GM18951 (cell line): ENCODE measurements at regions not wholly inside any gene's neighbourhood (a gene's known extent, or its start where the extent isn't known, plus 50 kb on each side); places are given as distances from the start of the nearest gene placed in this dataset.

Experiments used
- POLR2A ChIP-seq: IDR thresholded peaks from 4 replicates; pipeline ENCODE4 v1.6.1; 2011; ENCODE audit warnings: mild to moderate bottlenecking; ENCODE audit not compliant: insufficient read length, insufficient read depth; ENCODE audit errors: extremely low read depth
- in situ Hi-C: fragments of 300-500 bp; cut with MboI; formaldehyde crosslinking; loops from one replicate; pipeline ENCODE4 v1.12.0; 2022; ENCODE audit warnings: low sequenced_read_pairs, mixed read lengths, inconsistent platforms; ENCODE audit not compliant: unreplicated experiment

DNA sequence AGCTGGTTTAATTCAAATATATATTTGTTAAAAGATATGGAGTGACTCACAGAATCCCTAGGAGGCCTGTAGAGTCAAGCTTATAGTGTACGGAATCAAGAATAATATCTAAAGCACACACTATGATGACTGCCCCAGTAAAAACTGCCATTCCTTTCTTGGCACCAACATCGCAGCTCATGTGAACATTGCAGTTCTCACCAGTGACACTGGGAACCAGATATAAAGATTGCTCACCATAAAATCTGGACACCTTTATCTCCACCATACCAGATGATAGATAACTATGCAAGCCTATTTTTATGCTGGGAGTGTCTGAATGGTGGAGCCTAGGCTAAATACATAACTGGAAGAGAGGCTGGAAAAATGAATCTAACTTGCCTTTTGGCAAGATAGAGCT is 463.9 kb upstream of the TBX3 start:
- no peak for TF ChIP-seq POLR2A
- in situ Hi-C loops: no loop called here

- TF ChIP-seq POLR2A: no peak
Observed at GRCh38 chr12:115146453-115146852, 462.5 kb upstream of the TBX3 start.

DNA sequence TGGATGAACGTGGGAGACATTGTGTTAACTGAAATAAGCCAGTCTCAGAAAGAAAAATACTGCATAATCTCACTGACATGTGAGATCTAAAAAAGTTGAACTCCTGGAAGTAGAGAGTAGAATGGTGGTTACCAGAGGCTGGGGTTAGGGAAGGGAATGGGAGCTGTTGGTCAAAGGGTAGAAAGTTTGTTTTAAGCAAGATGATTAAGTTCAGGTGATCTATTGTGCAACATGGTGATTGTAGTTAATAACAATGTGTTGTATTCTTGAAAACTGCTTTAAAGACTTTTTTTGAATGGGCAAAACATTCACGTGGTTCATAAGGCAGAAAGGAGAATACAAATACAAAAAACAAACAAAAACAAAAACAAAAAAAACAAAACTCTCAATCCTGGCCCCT is 460.4 kb upstream of the TBX3 start:
- no peak for TF ChIP-seq POLR2A
- in situ Hi-C loops: no loop called here

More at GRCh38 chr12:115146453-115146852, 462.5 kb upstream of the TBX3 start:
- in situ Hi-C loops: no loop called here

GRCh38 chr12:115140981-115141655 is 457.1 kb upstream of the TBX3 start:
- in situ Hi-C loops: no loop called here

GRCh38 chr12:115137812-115138521 is 454.0 kb upstream of the TBX3 start:
- no peak for TF ChIP-seq POLR2A
- in situ Hi-C loops: no loop called here

More at GRCh38 chr12:115140981-115141655, 457.1 kb upstream of the TBX3 start:
- TF ChIP-seq POLR2A: no peak

- no peak for TF ChIP-seq POLR2A
- in situ Hi-C loops: no loop called here
Observed at GRCh38 chr12:115135800-115136211, 451.8 kb upstream of the TBX3 start.

- in situ Hi-C loops: no loop called here
Observed at GRCh38 chr12:115134298-115134697, 450.3 kb upstream of the TBX3 start.

DNA sequence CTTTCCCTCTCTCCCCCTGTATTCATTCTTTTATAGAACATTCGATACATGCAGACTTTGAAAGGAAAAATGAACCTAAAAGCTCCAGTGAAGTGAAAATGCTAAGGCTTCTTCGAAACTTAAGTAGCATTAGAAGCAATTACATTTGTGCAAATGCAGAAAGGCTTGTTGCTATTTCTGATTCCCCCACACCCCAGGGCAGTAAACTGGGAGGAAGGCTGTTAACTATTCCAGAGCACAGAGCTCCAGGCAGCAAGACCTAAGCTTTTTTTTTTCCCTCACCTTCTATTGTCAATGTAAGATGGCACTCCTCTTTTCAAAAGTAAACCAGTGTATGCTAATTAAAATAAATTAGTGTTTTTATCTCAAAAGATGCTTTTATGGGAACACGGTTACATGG is 448.9 kb upstream of the TBX3 start:
- TF ChIP-seq POLR2A: no peak
- in situ Hi-C loops: no loop called here

More at GRCh38 chr12:115134298-115134697, 450.3 kb upstream of the TBX3 start:
- TF ChIP-seq POLR2A: no peak

- in situ Hi-C loops: no loop called here
- TF ChIP-seq POLR2A: no peak
Observed at GRCh38 chr12:115132145-115132544, 448.2 kb upstream of the TBX3 start.

- in situ Hi-C loops: no loop called here
- TF ChIP-seq POLR2A: no peak
Observed at GRCh38 chr12:115129727-115130126, 445.8 kb upstream of the TBX3 start.

- in situ Hi-C loops: no loop called here
Observed at GRCh38 chr12:115121053-115121452, 437.1 kb upstream of the TBX3 start.

GRCh38 chr12:115118177-115118724 is 434.3 kb upstream of the TBX3 start:
- in situ Hi-C loops: no loop called here
- TF ChIP-seq POLR2A: no peak

More at GRCh38 chr12:115121053-115121452, 437.1 kb upstream of the TBX3 start:
- no peak for TF ChIP-seq POLR2A

DNA sequence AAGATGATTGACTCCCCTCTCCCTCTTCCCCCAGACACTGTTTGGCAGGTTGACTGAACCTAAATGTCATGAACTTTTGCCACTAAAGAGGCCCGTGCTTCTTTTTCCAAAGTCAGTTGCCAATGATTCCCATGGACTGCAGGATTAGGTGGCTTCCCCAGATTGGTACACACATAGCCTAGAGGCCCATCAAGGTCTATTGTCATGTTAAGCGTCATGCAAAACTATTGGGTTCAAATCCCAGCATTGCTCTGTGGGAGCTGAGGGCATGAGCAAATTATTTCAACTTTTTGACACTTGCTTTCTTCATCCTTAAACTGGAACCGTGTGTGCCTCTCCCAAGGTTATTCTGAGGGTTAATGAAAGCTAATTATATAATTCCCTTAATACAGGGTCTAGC is 430.2 kb upstream of the TBX3 start:
- no peak for TF ChIP-seq POLR2A
- in situ Hi-C loops: no loop called here

DNA sequence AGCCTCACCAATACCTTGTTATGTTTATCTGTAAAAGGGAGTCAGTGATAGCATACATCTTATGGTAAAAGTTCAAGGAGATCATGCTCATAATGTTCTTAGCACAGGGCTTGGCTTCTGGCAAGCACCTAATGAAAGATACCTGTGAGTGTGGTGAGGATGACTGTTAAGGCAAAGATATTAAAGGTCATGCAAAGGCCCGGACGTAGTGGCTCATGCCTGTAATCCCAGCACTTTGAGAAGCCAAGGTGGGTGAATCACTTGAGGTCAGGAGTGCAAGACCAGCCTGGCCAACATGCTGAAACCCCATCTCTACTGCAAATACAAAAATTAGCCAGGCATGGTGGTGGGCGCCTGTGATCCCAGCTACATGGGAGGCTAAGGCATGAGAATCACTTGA is 425.9 kb upstream of the TBX3 start:
- in situ Hi-C loops: no loop called here
- no peak for TF ChIP-seq POLR2A
